Mesenchymal stem cell (in vitro differentiated cells and primary cell): ENCODE measurements at regions not wholly inside any gene's neighbourhood (a gene's known extent, or its start where the extent isn't known, plus 50 kb on each side); places are given as distances from the start of the nearest gene placed in this dataset.
"Not testable (repeated sequence)": the region's sequence is repeated elsewhere in the genome, so short reads cannot be mapped to it uniquely, and the experiment has no call there.

Experiments used
- DNase-seq: peaks from one replicate; pipeline ENCODE4 v3.0.0-alpha.2; 2013
- H2AFZ ChIP-seq: one replicate; pipeline ENCODE4 v1.6.1; 2013; ENCODE audit warnings: low read depth, mild to moderate bottlenecking, control low read depth, inconsistent platforms, low read length, moderate library complexity
- H2AK5ac ChIP-seq: 2 replicates; pipeline ENCODE4 v1.6.1; 2013; ENCODE audit warnings: low read length, moderate library complexity, mild to moderate bottlenecking, inconsistent platforms; ENCODE audit not compliant: severe bottlenecking
- H2BK120ac ChIP-seq: one replicate; pipeline ENCODE4 v1.6.1; 2013; ENCODE audit warnings: low read depth, mild to moderate bottlenecking, inconsistent platforms, low read length, moderate library complexity
- H2BK12ac ChIP-seq, 2 experiments: one replicate each; pipeline ENCODE4 v1.6.1; 2013; ENCODE audit warnings: inconsistent platforms in 2 of 2, low read length in 2 of 2, mild to moderate bottlenecking in 2 of 2, moderate library complexity in 2 of 2, control low read depth in 1 of 2
- H2BK15ac ChIP-seq: one replicate; pipeline ENCODE4 v1.6.1; 2013; ENCODE audit warnings: mild to moderate bottlenecking, low read depth, inconsistent platforms; ENCODE audit not compliant: poor library complexity, severe bottlenecking
- H2BK5ac ChIP-seq: 2 replicates; pipeline ENCODE4 v1.6.1; 2013; ENCODE audit warnings: low read depth, mild to moderate bottlenecking, low read length, control low read depth, inconsistent platforms; ENCODE audit not compliant: poor library complexity, severe bottlenecking
- H3K14ac ChIP-seq, 2 experiments: one replicate each; pipeline ENCODE4 v1.6.1; 2013; ENCODE audit warnings: inconsistent platforms in 2 of 2, low read length in 2 of 2, control low read depth in 1 of 2, mild to moderate bottlenecking in 1 of 2, moderate library complexity in 1 of 2
- H3K18ac ChIP-seq, 2 experiments: one replicate each; pipeline ENCODE4 v1.6.1; 2013; ENCODE audit warnings: inconsistent platforms in 2 of 2, low read length in 2 of 2, control low read depth in 1 of 2, low read depth in 1 of 2, mild to moderate bottlenecking in 1 of 2
- H3K23ac ChIP-seq, 2 experiments: one replicate each; pipeline ENCODE4 v1.6.1; 2013; ENCODE audit warnings: inconsistent platforms in 2 of 2, low read length in 2 of 2, mild to moderate bottlenecking in 2 of 2, moderate library complexity in 2 of 2, control low read depth in 1 of 2
- H3K27ac ChIP-seq: 2 replicates; pipeline ENCODE4 v1.5.1; 2013; ENCODE audit warnings: mild to moderate bottlenecking, moderate library complexity, low read length, control low read depth, inconsistent platforms; ENCODE audit not compliant: poor library complexity, severe bottlenecking
- H3K27me3 ChIP-seq, 2 experiments: 2 replicates each; pipeline versions ENCODE4 v1.6.1 to v1.7.0; 2013; ENCODE audit warnings: low read length in 2 of 2, mild to moderate bottlenecking in 2 of 2, moderate library complexity in 2 of 2, control low read depth in 1 of 2, inconsistent platforms in 1 of 2; ENCODE audit not compliant: control insufficient read depth in 1 of 2, insufficient read depth in 1 of 2
- H3K36me3 ChIP-seq, 2 experiments: 2 replicates each; pipeline versions ENCODE4 v1.6.1 to v1.7.0; 2013; ENCODE audit warnings: low read length in 2 of 2, control low read depth in 1 of 2, inconsistent platforms in 1 of 2, low read depth in 1 of 2, mild to moderate bottlenecking in 1 of 2; ENCODE audit not compliant: insufficient read depth in 2 of 2, control insufficient read depth in 1 of 2
- H3K4ac ChIP-seq, 2 experiments: one replicate each; pipeline ENCODE4 v1.6.1; 2013; ENCODE audit warnings: inconsistent platforms in 2 of 2, low read length in 2 of 2, mild to moderate bottlenecking in 2 of 2, moderate library complexity in 2 of 2, control low read depth in 1 of 2, low read depth in 1 of 2
- H3K4me1 ChIP-seq: 2 replicates; pipeline ENCODE4 v1.6.1; 2013; ENCODE audit warnings: low read depth, low read length, control low read depth; ENCODE audit not compliant: control insufficient read depth, insufficient read depth
- H3K4me2 ChIP-seq: 2 replicates; pipeline ENCODE4 v1.6.1; 2013; ENCODE audit warnings: low read length, mild to moderate bottlenecking, inconsistent platforms; ENCODE audit not compliant: poor library complexity, severe bottlenecking
- H3K4me3 ChIP-seq, 2 experiments: 2 replicates each; pipeline versions ENCODE4 v1.5.1 to v1.7.0; 2013; ENCODE audit warnings: low read length in 2 of 2, mild to moderate bottlenecking in 2 of 2, control low read depth in 1 of 2, low read depth in 1 of 2; ENCODE audit not compliant: insufficient read depth in 1 of 2
- H3K79me1 ChIP-seq: replicated peaks from 2 replicates; pipeline ENCODE4 v1.6.1; 2013; ENCODE audit warnings: mild to moderate bottlenecking, control low read depth, low read length, inconsistent platforms; ENCODE audit not compliant: poor library complexity, severe bottlenecking
- H3K9ac ChIP-seq: 2 replicates; pipeline ENCODE4 v1.7.0; 2013; ENCODE audit warnings: mild to moderate bottlenecking, low read length, moderate library complexity
- H3K9me3 ChIP-seq: 2 replicates; pipeline ENCODE4 v1.7.0; 2013; ENCODE audit warnings: mild to moderate bottlenecking, low read length; ENCODE audit not compliant: control insufficient read depth
- H4K8ac ChIP-seq: one replicate; pipeline ENCODE4 v1.6.1; 2013; ENCODE audit warnings: inconsistent platforms, mild to moderate bottlenecking, low read length, moderate library complexity
- H4K91ac ChIP-seq: one replicate; pipeline ENCODE4 v1.6.1; 2013; ENCODE audit warnings: mild to moderate bottlenecking, low read length, inconsistent platforms
- WGBS: methylation state at CpG from one replicate; pipeline ENCODE4 v1.1.7; 2013; ENCODE audit warnings: mixed read lengths; 5-methylcytosine and 5-hydroxymethylcytosine counted together

GRCh38 chr6:51480040-51480439 is 607.4 kb downstream of the PKHD1 start:
- H3K27ac ChIP-seq = no peak overlapping the region
- H3K18ac ChIP-seq = no peak overlapping the region
- no peak overlapping the region for H4K91ac ChIP-seq
- no peaks in the 10 kb centered on the region for H3K79me1 ChIP-seq
- H3K36me3 ChIP-seq = no peaks in the 10 kb centered on the region
- 89% methylated on average over 1 of the region's 1 CpG for WGBS
- no peak overlapping the region for H3K4ac ChIP-seq
- no peak overlapping the region for H2BK12ac ChIP-seq
- no peak overlapping the region for H3K4me3 ChIP-seq
- H4K8ac ChIP-seq = no peak overlapping the region
- H2AK5ac ChIP-seq = no peak overlapping the region
- H2BK15ac ChIP-seq = no peak overlapping the region
- H2BK5ac ChIP-seq = no peak overlapping the region
- no peak overlapping the region for H3K4me2 ChIP-seq
- H2BK120ac ChIP-seq = no peak overlapping the region
- DNase-seq = no peak
- no peak overlapping the region for H3K9ac ChIP-seq
- no peaks in the 10 kb centered on the region for H3K27me3 ChIP-seq
- no peak overlapping the region for H3K14ac ChIP-seq
- no peaks in the 10 kb centered on the region for H3K9me3 ChIP-seq
- no peak overlapping the region for H2AFZ ChIP-seq
- no peak overlapping the region for H3K23ac ChIP-seq
- no peaks in the 10 kb centered on the region for H3K4me1 ChIP-seq

GRCh38 chr6:51485869-51486268 is 601.5 kb downstream of the PKHD1 start:
- not testable (repeated sequence) for H2BK120ac ChIP-seq, H3K4ac ChIP-seq, H4K91ac ChIP-seq, H3K14ac ChIP-seq, H2BK5ac ChIP-seq, H3K23ac ChIP-seq, H3K36me3 ChIP-seq, H3K4me2 ChIP-seq, H3K4me1 ChIP-seq, H2AFZ ChIP-seq, DNase-seq, H3K9me3 ChIP-seq, H3K18ac ChIP-seq, H2BK15ac ChIP-seq, H3K79me1 ChIP-seq, H3K27me3 ChIP-seq, H3K27ac ChIP-seq, H2AK5ac ChIP-seq, H3K4me3 ChIP-seq, H3K9ac ChIP-seq, H4K8ac ChIP-seq, H2BK12ac ChIP-seq
- 78% methylated on average over 9 of the region's 9 CpGs for WGBS

- Histone ChIP-seq H3K36me3 (no peaks in the 10 kb centered on the region), H4K8ac (no peak overlapping the region), H2AK5ac (no peak overlapping the region), H3K9me3 (peaks cover 5% of the 10 kb centered on the region), H2BK120ac (no peak overlapping the region), H3K9ac (no peak overlapping the region), H3K4me1 (no peaks in the 10 kb centered on the region), H2BK15ac (no peak overlapping the region), H3K23ac (no peak overlapping the region), H4K91ac (no peak overlapping the region), H3K79me1 (no peaks in the 10 kb centered on the region), H3K14ac (no peak overlapping the region), H2BK12ac (no peak overlapping the region), H3K27ac (no peak overlapping the region), H2BK5ac (no peak overlapping the region), H3K27me3 (no peaks in the 10 kb centered on the region), H3K4me3 (no peak overlapping the region), H2AFZ (no peak overlapping the region), H3K4me2 (no peak overlapping the region), H3K18ac (no peak overlapping the region), H3K4ac (no peak overlapping the region)
- DNase-seq = no peak
- 68% methylated on average over 2 of the region's 3 CpGs for WGBS
Measured at GRCh38 chr6:51487937-51488336, 599.5 kb downstream of the PKHD1 start.

GRCh38 chr6:51489133-51489532 is 598.3 kb downstream of the PKHD1 start:
- H2BK5ac ChIP-seq = no peak overlapping the region
- no peak overlapping the region for H3K9ac ChIP-seq
- 59% methylated on average over 2 of the region's 2 CpGs for WGBS
- H3K27ac ChIP-seq = no peak overlapping the region
- no peak overlapping the region for H4K91ac ChIP-seq
- H3K23ac ChIP-seq = no peak overlapping the region
- H2AFZ ChIP-seq = no peak overlapping the region
- H3K18ac ChIP-seq = no peak overlapping the region
- DNase-seq = no peak
- no peaks in the 10 kb centered on the region for H3K36me3 ChIP-seq
- no peak overlapping the region for H3K4me2 ChIP-seq
- H2BK15ac ChIP-seq = no peak overlapping the region
- H2BK120ac ChIP-seq = no peak overlapping the region
- peaks cover 5% of the 10 kb centered on the region for H3K9me3 ChIP-seq
- H2AK5ac ChIP-seq = no peak overlapping the region
- H3K14ac ChIP-seq = no peak overlapping the region
- no peaks in the 10 kb centered on the region for H3K27me3 ChIP-seq
- H2BK12ac ChIP-seq = no peak overlapping the region
- no peaks in the 10 kb centered on the region for H3K4me1 ChIP-seq
- no peak overlapping the region for H4K8ac ChIP-seq
- no peak overlapping the region for H3K4ac ChIP-seq
- H3K79me1 ChIP-seq = no peaks in the 10 kb centered on the region
- no peak overlapping the region for H3K4me3 ChIP-seq
